ENCODE measurements at regions not wholly inside any gene's neighbourhood (a gene's known extent, or its start where the extent isn't known, plus 50 kb on each side); places are given as distances from the start of the nearest gene placed in this dataset.
"Not testable (repeated sequence)": the region's sequence is repeated elsewhere in the genome, so short reads cannot be mapped to it uniquely, and the experiment has no call there.

DNA sequence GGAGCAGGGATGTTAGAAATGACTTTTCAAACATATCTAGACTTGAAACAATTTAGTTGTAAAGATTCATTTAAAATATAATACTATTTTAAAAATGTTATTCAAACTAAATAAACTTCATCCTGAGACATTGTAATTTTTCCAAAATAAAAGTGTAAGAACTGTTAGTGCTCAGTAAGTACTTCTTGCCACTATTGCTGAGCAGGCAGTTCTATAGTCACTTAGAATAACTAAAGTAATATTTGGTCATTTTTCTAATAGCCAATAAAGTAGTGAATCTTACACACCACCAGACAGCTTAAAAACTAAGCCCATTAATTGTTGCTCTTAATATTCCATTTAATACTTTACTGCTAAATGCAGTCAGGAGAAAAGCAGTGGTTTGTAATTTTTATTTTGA is 1120.0 kb upstream of the CDH10 start:
- DNase-seq, result no peak

DNA sequence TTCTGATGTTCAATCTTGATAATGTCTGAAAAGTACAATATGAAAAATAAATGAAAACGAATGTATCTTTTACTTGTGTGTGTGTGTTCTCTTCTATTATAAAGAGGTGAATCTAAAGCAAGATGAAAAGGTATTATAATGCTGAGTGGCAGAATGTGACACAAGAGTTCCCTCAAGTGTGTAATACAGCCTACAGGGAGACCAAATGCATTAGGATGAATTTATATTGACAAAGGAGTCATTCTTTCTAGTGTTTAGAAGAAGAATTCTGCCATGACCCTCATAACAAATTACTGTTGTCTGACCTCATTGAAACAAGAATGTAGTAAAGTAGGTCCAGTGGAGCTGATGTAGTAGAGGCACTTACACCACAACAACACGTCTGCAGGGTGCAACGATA is 1119.0 kb upstream of the CDH10 start:
- DNase-seq, result no peak

DNA sequence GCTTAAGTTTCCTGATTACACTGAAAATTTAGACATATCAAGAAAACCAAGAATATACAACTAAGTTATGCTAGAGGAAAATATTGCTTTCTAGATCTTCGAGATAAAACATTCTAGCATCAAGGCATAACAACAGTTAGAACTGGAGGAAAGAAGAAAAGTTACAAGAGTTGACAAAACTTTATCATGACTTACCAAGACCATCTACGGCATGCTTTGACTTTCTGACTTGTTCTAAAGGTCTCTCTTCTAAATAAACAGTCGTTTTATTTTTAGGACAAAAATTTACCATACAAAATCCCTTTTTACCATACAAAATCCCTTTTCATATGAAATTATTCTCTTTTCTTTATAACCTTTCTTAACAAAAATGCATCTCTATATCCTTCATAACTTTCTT is 1110.1 kb upstream of the CDH10 start:
- DNase-seq, result no peak

DNA sequence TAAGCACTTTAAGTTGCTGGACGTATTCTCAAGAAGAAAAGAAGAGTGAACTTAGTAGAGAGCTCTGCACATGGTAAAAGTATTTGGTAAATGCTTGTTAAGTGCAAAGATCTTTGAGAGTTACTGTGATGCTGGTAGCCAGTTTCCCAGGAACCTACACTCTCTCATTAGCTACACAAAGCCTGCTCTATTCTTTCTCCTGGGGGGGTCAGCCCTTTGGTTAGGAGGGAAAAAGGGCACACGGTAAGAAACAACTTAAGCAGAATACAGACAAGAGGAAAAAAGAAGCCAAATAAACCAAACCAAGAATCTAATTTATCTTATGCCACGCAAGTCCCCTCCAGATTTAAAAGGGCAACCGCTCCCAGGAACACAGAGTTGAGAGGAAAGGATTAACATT is 1100.1 kb upstream of the CDH10 start:
- DNase-seq, result no peak

DNA sequence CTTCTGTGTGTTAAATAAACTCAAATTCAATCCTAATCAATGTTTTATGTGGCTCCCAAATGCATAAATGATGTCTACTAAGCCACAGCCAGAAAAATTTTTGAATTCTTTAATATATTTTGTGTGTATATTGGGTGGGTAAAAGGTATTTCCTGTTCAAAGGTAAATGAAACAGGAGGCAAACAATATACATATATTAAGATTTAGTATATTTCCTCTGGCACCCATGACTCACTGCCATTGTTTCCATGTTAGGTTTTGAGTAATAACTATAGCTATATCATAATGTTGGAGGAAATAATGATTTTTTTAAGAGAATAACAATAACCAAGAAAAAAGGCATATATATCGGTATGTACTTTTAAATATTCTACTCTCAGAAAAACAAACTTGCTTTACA is 1071.9 kb upstream of the CDH10 start:
- no peak for DNase-seq

DNA sequence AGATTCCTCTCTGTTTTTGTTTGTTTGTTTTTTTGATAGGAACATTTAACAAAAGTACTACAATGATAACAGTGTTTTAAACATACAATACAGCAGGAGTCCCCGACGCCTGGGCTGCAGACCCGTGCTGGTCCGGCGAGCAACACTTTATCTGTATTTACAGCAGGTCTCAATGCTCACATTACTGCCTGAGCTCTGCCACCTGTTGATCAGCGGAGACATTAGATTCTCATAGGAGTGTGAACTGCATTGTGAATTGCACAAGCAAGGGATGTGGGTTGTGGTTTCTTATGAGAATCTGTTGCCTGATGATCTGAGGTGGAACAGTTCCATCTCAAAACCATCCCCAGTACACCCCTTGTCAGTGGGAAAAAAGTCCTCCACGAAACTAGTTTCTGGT is 1068.5 kb upstream of the CDH10 start:
- DNase-seq, result no peak

DNA sequence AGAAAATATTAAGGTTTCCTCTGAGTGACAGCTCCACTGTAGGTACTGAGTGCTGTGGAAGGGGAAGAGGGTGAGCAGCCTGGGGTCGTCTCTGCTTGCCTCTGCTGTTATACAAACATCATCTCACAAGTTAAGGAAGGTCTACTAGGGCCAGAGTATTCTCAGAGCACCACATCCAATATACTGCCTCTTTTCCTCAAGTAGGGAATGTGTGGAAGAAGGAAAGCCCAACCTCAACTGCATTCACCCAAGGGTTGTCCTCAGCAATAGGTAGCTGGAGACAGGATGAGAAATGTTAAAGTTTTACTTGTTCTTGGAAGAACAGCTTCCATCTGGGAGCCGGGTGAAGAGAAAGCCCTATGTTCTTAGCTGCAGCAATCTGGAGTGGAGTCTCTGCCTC is 1062.3 kb upstream of the CDH10 start:
- no peak for DNase-seq

DNA sequence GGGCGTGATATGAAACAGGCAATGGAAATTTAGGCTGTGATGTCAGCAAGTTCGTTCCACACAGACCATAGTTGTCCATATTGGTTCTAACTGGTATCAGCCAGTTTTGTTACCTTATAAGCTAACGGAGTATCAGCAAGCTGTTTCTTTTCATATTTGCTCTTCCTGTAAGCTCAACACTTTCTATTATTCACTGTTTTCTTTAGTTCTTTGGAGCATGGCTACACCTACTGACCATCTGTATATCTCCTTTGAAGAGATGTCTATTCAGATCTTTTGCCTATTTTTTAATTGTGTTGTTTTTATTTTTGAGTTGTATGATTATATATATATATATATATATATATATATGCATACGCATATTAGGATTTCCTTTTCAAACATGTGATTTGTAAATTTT is 1057.2 kb upstream of the CDH10 start:
- no peak for DNase-seq

DNA sequence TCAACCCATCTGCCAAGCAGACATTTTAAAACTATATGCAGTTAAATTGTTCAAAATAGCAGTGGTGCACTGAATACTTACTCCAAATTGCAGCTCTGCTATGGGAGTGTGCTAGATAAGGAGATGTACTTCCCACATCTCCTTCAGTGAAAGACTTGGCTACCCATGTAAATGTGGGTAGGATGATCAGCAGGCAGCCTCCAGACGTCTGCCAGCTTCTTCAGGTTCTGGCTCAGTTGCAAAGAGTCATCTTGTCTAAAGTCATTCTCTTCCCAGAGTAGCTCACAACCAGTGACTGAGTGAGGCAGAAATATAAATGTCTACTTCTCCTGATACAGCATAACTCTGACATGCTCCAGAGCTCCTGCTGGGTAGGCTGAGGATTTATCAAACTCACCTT is 1050.0 kb upstream of the CDH10 start:
- DNase-seq, result no peak

DNA sequence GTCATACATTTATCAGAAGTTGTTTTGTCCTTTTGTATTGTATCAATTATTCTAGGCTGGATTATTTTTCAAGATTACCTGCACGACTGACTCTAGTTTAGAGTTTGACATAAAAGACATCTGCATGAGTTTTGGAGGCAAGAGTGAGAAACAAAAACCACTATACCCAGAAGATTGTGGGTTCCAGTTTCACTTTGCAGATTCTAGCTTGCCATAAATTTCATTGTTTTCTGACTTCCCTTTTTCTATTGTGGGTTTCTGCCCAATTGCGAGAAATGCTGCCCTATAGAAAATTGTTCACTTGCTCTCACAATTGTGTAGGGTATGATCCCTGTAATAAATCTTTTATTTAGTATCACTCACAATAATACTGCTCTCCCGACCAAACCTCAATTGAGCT is 1043.4 kb upstream of the CDH10 start:
- no peak for DNase-seq

DNA sequence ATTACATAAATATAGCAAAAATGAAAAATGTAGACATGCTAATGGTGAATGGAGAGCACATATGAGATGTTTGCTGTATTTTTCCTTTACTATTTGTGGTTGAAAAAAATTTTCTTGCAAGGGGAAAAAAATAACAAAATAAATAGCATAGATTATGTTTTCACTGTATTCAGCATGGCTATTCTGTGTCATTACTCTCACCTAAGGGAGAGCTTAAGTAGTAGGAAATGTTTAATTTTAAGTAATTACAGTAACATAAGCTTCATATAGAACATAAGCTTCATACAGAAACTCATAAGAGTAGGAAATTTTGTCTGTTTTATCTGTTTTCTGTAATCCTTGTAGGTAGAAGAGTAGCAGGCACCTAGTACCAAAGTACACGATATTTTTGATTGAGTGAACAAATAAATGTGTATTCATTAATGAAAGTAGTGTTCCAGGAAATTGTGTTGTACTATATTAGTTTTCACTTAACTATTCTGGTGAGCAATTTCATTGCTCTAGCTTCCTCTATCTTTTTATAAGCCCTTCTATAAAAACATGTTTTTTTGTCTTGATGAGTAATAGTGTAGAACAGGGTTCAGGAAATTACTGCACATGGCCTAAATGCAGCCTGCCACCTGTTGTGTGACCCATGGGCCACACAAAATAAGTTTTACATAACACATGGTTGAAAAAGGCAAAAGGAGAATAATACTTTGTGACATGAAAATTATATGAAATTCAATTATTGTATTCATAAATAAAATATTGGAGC is 1025.0 kb upstream of the CDH10 start:
- no peak for DNase-seq

DNA sequence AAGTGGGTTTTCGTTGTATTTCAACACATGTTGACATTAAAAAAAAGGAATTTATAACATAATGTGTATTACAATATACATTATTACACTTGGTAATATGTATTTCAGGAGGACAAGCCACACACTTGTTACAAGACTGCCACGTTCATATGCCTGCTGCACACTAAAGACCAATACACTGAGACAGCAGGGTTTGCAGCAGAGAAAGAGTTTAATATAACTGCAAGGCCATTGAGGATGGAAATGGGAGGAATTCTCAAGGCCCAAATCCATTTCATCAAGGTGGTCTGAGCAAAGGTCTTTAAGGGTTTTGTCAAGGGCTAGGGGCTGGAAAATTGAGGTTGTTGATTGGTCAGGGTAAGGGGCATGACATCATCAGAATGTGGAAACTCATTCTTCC is 1017.8 kb upstream of the CDH10 start:
- no peak for DNase-seq

DNA sequence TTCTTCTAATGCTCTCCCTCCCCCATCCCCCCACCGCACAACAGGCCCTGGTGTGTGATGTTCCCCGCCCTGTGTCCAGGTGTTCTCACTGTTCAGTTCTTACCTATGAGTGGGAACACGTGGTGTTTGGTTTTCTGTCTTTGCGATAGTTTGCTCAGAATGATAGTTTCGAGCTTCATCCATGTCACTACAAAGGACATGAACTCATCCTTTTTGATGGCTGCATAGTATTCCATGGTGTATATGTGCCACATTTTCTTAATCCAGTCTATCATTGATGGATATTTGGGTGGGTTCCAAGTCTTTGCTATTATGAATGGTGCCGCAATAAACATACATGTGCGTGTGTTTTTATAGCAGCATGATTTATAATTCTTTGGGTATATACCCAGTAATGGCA is 1005.5 kb upstream of the CDH10 start:
- DNase-seq, result not testable (repeated sequence)

DNA sequence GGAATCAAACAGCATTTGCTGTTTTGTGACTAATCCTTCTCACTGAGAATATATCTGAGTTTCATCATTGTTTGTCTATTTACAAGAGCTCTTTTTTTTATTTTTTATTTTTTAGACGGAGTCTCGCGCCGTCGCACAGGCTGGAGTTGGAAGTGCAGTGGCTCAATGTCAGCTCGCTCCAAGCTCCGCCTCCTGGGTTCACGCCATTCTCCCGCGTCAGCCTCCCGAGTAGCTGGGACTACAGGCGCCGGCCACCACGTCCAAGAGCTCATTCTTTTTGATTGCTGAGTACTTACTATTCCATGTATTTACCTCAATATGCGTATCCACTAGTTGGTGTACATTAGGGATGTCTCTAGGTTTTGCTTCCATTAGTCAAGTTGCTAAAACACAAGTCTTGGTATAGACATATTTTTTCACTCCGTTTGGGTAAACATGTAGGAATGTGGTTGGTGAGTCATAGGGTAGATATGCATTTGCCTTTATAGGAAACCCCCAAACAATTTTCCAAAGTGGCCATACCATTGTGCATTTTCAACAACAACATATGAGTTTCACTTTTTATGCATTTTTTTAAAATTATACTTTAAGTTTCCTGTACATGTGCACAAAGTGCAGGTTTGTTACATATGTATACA is 1005.0 kb upstream of the CDH10 start:
- DNase-seq, result no peak

DNA sequence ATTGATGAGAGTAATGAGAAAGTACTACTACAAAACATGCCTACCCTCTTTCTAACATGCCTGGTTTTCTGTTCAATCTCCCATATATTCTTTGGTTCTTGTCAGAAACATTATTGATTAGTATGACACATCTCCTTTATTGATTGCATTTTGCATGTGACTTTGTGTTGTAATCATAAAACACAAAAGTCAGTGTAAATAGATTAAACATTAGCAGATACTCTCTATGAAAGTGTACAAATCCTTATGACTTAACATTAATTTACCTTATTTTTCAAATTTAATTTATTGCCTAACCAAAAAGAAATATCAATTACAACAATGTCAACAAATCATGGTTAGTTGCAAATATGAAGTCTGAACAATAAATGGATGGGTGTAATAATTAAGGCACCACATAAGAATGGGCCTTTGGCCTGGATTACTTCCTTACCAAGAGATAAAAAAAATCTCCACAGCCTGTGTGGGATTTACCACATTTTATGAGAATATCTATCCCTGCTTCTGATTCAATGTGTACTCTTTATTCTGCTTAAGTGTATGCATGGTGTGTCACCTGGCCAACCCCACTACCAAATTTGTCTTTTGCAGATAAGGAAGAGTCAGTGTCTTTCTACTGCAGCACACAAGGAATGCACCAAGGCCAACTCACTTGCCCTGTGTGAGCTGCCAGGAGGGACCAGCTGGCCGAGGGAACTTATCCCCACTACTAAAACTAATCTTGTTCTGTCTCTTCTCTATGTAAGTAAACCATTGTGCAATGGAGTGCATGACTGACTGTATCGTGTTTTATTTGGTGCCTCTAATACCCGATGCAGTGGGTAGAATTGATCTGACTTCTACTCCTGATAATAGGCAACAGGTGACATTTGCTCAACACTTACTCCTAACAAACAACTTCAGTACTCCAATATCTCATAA is 1001.9 kb upstream of the CDH10 start:
- DNase-seq, result no peak

DNA sequence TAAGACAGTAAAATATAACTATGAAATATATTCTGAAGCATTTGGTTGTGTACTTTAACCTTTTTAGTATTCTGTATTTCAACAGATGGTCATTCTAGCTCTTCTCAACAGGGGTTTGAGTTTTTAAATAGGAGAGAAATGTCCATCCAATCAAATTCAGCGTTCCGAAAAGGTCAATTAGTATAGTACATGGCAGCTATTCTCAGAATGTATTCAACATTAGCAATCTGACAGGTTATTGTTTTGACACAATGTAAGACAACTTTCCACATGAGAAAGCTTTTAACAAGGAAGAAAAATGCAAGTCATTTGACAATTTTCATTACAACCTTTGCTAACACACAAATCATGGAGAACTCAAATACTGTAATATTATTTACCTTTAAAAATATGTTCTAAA is 996.3 kb upstream of the CDH10 start:
- DNase-seq, result no peak

DNA sequence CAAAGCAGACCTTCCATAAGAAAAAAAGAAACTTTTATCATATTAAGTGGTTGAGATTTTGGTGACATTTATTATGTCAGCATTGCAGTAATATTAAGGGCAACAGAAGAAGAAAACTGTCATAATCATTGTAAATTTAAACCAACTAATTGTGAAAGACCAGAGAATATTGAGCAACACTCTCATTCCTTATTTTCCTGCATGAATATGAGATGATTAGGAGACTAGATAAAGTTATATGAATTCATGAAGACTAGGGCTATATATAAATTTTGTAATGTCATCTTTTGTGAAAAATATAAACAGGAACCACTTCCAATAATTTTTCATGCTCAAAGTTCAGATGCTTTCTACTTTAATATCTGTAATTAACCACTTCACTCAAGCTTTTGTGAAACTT is 974.5 kb upstream of the CDH10 start:
- no peak for DNase-seq

DNA sequence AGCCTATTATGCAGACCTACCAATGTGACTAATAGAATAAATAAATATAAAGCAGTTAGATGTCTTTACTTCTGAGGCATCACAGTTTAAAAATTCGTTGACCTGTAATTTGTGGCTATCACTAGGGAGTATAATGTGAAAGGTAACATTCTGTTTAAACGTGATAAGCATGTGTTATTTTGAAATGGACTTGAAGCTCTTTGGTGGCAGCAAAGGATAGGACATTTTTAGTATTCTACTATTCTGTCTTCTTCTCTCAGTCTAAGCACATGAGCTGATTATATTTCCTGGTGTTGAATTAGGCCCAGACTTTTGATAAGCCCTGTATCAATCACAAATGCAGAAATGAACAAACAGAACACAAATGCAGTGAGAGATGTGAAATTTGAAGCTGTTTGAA is 974.0 kb upstream of the CDH10 start:
- no peak for DNase-seq

DNA sequence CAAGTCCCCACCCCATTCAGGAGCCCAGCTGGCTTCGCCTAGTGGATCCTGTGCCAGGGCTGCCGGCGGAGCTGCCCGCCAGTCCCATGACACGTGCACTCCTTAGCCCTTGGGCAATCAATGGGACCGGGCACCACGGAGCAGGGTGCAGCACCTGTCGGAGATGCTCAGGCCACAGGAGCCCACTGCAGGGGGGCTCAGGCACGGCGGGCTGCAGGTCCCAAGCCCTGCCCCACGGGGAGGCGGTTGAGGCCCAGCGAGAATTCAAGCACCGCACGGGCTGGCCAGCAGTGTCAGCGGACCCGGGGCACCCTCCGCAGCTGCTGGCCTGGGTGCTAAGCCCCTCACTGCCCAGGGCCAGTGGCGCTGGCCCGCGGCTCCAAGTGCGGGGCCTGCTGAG is 969.7 kb upstream of the CDH10 start:
- no peak for DNase-seq

DNA sequence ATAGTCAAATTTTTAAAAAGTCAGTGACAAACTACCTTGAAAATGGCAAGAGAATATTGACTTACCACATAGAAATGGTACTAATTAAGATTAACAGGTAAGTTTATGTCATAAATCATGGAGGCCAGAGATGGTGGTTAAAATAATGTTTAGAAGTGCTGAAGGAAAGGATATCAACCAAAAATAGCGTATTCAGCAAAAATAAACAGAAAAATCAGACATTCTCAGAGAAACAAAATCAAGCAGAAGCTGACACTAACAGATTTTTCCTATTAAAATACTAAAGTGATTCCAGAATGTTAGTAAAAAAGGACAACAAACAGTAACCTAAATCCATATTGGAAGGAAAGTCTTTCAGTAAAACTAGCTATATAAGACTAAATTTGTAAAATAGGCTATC is 959.9 kb upstream of the CDH10 start:
- no peak for DNase-seq

DNA sequence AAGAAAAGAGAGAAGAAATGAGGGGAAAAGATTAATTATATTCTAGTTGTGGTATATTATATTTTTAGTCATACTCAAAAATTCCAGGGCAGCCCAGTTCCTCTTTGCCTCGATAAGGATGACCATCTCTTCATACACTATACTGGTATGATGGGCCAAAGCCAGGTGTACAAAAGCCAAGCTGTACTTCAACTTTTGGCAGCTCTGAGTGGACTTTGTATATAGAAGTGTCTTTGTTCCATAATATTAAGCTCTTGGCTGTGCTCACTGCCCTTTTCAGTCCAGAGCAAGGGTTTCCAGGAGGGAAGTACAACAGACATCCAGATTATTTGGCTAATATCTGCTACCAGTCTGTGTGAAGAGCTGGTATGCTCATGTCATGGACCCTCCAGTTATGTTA is 934.3 kb upstream of the CDH10 start:
- no peak for DNase-seq

DNA sequence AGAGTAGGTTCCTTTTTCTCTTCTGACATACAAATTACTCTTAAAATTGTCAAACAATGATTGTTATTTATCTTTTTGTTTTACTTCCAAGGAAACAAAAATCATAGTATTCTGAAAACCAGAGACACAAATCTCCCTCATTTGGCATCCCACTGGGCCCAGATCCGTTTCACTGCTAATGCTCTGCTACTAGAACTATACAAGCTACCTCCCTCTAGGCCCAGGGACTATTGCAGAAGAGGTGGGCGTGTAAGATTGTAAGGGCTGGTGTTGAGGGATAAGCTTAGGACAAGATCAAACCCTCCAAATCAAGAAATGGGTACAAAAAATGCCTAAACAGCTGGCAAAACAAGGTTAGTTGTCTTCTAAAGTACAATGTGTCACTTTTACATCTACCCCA is 928.9 kb upstream of the CDH10 start:
- DNase-seq, result no peak

DNA sequence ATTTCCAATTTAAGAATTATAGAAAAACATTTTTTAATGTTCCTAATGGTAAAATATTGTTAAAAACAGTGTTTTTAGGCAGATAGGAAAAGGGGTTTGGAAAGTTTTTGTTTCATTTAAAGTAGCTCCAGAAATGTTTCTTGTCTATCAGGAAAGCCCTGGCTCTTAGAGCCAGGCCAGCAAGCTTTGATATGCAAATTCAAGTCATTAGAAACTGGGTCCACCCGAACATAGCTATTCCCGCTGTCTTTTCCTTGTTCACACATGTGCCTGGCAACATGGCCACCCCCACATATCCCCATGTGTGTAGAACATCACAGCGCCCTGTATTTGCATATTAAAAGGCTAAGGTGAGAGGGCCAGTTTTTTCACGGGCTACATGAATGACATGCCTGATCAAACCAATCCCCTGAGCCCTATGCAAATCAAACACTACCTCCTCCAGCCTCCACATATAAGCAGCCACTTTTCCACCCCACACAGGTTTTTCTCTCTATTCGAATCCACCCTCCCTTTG is 925.3 kb upstream of the CDH10 start:
- no peak for DNase-seq
